ENCODE measurements at regions not wholly inside any gene's neighbourhood (a gene's known extent, or its start where the extent isn't known, plus 50 kb on each side); places are given as distances from the start of the nearest gene placed in this dataset.
"Not testable (repeated sequence)": the region's sequence is repeated elsewhere in the genome, so short reads cannot be mapped to it uniquely, and the experiment has no call there.

- H3K27me3 ChIP-seq (ENCODE audit: control insufficient read depth in 2 of 2, insufficient read depth in 2 of 2, low read length in 2 of 2); H3K36me3 ChIP-seq (ENCODE audit: control insufficient read depth in 2 of 2, insufficient read depth in 2 of 2, low read length in 2 of 2); H3K9ac ChIP-seq (ENCODE audit: low read depth in 1 of 2, low read length in 2 of 2); H3K9me3 ChIP-seq (ENCODE audit: control insufficient read depth in 2 of 2, low read length in 2 of 2); H3K4me1 ChIP-seq (ENCODE audit: control insufficient read depth in 2 of 2, insufficient read depth in 2 of 2, low read length in 2 of 2); H3K4me3 ChIP-seq (ENCODE audit: low read length in 2 of 2); H3K27ac ChIP-seq (ENCODE audit: low read depth in 2 of 2, low read length in 2 of 2): not testable (repeated sequence)
Observed at GRCh38 chr1:120658622-120659021, 65.1 kb upstream of the NBPF26 start.

GRCh38 chr1:120659133-120659532, 64.6 kb upstream of the NBPF26 start:
- H3K27ac ChIP-seq (ENCODE audit: low read depth in 2 of 2, low read length in 2 of 2); H3K9ac ChIP-seq (ENCODE audit: low read depth in 1 of 2, low read length in 2 of 2); H3K4me3 ChIP-seq (ENCODE audit: low read length in 2 of 2); H3K36me3 ChIP-seq (ENCODE audit: control insufficient read depth in 2 of 2, insufficient read depth in 2 of 2, low read length in 2 of 2); H3K9me3 ChIP-seq (ENCODE audit: control insufficient read depth in 2 of 2, low read length in 2 of 2); H3K4me1 ChIP-seq (ENCODE audit: control insufficient read depth in 2 of 2, insufficient read depth in 2 of 2, low read length in 2 of 2); H3K27me3 ChIP-seq (ENCODE audit: control insufficient read depth in 2 of 2, insufficient read depth in 2 of 2, low read length in 2 of 2): not testable (repeated sequence)

GRCh38 chr1:120664376-120665249, 59.1 kb upstream of the NBPF26 start:
- H3K9me3 ChIP-seq (ENCODE audit: control insufficient read depth in 2 of 2, low read length in 2 of 2); H3K4me3 ChIP-seq (ENCODE audit: low read length in 2 of 2); H3K4me1 ChIP-seq (ENCODE audit: control insufficient read depth in 2 of 2, insufficient read depth in 2 of 2, low read length in 2 of 2); H3K27me3 ChIP-seq (ENCODE audit: control insufficient read depth in 2 of 2, insufficient read depth in 2 of 2, low read length in 2 of 2); H3K27ac ChIP-seq (ENCODE audit: low read depth in 2 of 2, low read length in 2 of 2); H3K9ac ChIP-seq (ENCODE audit: low read depth in 1 of 2, low read length in 2 of 2); H3K36me3 ChIP-seq (ENCODE audit: control insufficient read depth in 2 of 2, insufficient read depth in 2 of 2, low read length in 2 of 2): not testable (repeated sequence)

- H3K4me3 ChIP-seq (ENCODE audit: low read length in 2 of 2); H3K9ac ChIP-seq (ENCODE audit: low read depth in 1 of 2, low read length in 2 of 2); H3K27me3 ChIP-seq (ENCODE audit: control insufficient read depth in 2 of 2, insufficient read depth in 2 of 2, low read length in 2 of 2); H3K4me1 ChIP-seq (ENCODE audit: control insufficient read depth in 2 of 2, insufficient read depth in 2 of 2, low read length in 2 of 2); H3K9me3 ChIP-seq (ENCODE audit: control insufficient read depth in 2 of 2, low read length in 2 of 2); H3K36me3 ChIP-seq (ENCODE audit: control insufficient read depth in 2 of 2, insufficient read depth in 2 of 2, low read length in 2 of 2); H3K27ac ChIP-seq (ENCODE audit: low read depth in 2 of 2, low read length in 2 of 2): not testable (repeated sequence)
Observed at GRCh38 chr1:120665250-120665577, 58.5 kb upstream of the NBPF26 start.

DNA sequence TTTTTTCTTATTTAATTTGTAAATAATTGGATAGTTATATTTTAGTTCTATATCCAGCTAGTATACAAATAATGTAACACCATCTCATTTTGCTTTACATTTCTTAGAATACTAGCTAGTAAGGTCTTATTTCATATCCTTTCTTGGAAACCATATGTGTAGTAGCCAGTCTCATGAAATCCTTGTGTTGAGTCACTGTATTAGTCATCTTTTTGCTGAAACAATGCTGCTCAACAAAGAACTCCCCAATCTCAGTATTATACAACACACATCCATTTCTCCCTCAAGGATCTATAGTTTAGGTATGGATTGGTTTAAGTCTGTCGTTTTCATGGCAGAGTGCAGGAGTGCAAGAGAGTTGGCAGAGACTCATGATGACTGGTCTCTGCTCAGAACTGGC, 55.6 kb upstream of the NBPF26 start:
- H3K4me3 ChIP-seq (ENCODE audit: low read length in 2 of 2); H3K27me3 ChIP-seq (ENCODE audit: control insufficient read depth in 2 of 2, insufficient read depth in 2 of 2, low read length in 2 of 2); H3K36me3 ChIP-seq (ENCODE audit: control insufficient read depth in 2 of 2, insufficient read depth in 2 of 2, low read length in 2 of 2); H3K27ac ChIP-seq (ENCODE audit: low read depth in 2 of 2, low read length in 2 of 2); H3K9me3 ChIP-seq (ENCODE audit: control insufficient read depth in 2 of 2, low read length in 2 of 2); H3K4me1 ChIP-seq (ENCODE audit: control insufficient read depth in 2 of 2, insufficient read depth in 2 of 2, low read length in 2 of 2); H3K9ac ChIP-seq (ENCODE audit: low read depth in 1 of 2, low read length in 2 of 2): not testable (repeated sequence)

Measured in mucosa of rectum (tissue), 2 donors.